GM23338 (cell line): ENCODE measurements at regions not wholly inside any gene's neighbourhood (a gene's known extent, or its start where the extent isn't known, plus 50 kb on each side); places are given as distances from the start of the nearest gene placed in this dataset.

Experiments used
- ETS1 ChIP-seq: IDR thresholded peaks from 2 replicates; pipeline ENCODE4 v1.6.1; 2016; ENCODE audit warnings: antibody characterized with exemption
- EZH2 ChIP-seq: fragments of 200-600 bp; sonication (generic); IDR thresholded peaks from one replicate; pipeline ENCODE4 v1.8.0; 2017; ENCODE audit warnings: antibody characterized with exemption, mild to moderate bottlenecking, low read depth; ENCODE audit not compliant: unreplicated experiment
- EZH2phosphoT487 ChIP-seq: fragments of 200-600 bp; sonication (generic); IDR thresholded peaks from one replicate; pipeline ENCODE4 v1.8.1; 2018; ENCODE audit warnings: antibody characterized with exemption; ENCODE audit not compliant: unreplicated experiment
- JUNB ChIP-seq: IDR thresholded peaks from one replicate; pipeline ENCODE4 v1.6.1; 2016; ENCODE audit warnings: antibody characterized with exemption; ENCODE audit not compliant: unreplicated experiment
- REST ChIP-seq: IDR thresholded peaks from one replicate; pipeline ENCODE4 v1.6.1; 2018; ENCODE audit warnings: antibody characterized with exemption; ENCODE audit not compliant: unreplicated experiment
- ZNF114 ChIP-seq: fragments of 250-450 bp; sonication (Bioruptor Pico); IDR thresholded peaks from 2 replicates; pipeline ENCODE4 v1.5.0; 2020; ENCODE audit warnings: mild to moderate bottlenecking, moderate library complexity
- TF ChIP-seq, protein P1 (sequence below): fragments of 250-450 bp; sonication (Bioruptor Pico); IDR thresholded peaks from 2 replicates; pipeline ENCODE4 v1.5.0; 2020; ENCODE audit warnings: mild to moderate bottlenecking, moderate library complexity

- TF ChIP-seq, protein P1, sequence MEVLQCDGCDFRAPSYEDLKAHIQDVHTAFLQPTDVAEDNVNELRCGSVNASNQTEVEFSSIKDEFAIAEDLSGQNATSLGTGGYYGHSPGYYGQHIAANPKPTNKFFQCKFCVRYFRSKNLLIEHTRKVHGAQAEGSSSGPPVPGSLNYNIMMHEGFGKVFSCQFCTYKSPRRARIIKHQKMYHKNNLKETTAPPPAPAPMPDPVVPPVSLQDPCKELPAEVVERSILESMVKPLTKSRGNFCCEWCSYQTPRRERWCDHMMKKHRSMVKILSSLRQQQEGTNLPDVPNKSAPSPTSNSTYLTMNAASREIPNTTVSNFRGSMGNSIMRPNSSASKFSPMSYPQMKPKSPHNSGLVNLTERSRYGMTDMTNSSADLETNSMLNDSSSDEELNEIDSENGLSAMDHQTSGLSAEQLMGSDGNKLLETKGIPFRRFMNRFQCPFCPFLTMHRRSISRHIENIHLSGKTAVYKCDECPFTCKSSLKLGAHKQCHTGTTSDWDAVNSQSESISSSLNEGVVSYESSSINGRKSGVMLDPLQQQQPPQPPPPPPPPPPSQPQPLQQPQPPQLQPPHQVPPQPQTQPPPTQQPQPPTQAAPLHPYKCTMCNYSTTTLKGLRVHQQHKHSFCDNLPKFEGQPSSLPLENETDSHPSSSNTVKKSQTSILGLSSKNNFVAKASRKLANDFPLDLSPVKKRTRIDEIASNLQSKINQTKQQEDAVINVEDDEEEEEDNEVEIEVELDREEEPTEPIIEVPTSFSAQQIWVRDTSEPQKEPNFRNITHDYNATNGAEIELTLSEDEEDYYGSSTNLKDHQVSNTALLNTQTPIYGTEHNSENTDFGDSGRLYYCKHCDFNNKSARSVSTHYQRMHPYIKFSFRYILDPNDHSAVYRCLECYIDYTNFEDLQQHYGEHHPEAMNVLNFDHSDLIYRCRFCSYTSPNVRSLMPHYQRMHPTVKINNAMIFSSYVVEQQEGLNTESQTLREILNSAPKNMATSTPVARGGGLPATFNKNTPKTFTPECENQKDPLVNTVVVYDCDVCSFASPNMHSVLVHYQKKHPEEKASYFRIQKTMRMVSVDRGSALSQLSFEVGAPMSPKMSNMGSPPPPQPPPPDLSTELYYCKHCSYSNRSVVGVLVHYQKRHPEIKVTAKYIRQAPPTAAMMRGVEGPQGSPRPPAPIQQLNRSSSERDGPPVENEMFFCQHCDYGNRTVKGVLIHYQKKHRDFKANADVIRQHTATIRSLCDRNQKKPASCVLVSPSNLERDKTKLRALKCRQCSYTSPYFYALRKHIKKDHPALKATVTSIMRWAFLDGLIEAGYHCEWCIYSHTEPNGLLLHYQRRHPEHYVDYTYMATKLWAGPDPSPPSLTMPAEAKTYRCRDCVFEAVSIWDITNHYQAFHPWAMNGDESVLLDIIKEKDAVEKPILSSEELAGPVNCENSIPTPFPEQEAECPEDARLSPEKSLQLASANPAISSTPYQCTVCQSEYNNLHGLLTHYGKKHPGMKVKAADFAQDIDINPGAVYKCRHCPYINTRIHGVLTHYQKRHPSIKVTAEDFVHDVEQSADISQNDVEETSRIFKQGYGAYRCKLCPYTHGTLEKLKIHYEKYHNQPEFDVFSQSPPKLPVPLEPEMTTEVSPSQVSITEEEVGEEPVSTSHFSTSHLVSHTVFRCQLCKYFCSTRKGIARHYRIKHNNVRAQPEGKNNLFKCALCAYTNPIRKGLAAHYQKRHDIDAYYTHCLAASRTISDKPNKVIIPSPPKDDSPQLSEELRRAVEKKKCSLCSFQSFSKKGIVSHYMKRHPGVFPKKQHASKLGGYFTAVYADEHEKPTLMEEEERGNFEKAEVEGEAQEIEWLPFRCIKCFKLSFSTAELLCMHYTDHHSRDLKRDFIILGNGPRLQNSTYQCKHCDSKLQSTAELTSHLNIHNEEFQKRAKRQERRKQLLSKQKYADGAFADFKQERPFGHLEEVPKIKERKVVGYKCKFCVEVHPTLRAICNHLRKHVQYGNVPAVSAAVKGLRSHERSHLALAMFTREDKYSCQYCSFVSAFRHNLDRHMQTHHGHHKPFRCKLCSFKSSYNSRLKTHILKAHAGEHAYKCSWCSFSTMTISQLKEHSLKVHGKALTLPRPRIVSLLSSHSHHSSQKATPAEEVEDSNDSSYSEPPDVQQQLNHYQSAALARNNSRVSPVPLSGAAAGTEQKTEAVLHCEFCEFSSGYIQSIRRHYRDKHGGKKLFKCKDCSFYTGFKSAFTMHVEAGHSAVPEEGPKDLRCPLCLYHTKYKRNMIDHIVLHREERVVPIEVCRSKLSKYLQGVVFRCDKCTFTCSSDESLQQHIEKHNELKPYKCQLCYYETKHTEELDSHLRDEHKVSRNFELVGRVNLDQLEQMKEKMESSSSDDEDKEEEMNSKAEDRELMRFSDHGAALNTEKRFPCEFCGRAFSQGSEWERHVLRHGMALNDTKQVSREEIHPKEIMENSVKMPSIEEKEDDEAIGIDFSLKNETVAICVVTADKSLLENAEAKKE (CRISPR knock-in tag), result no peak
- TF ChIP-seq ZNF114 (CRISPR knock-in tag) (no peak), REST (no peak), JUNB (no peak), EZH2 (no peak), EZH2phosphoT487 (no peak), ETS1 (no peak)
Observed at GRCh38 chr4:163818673-163819072, 324.2 kb downstream of the TMA16 start (continued).
